PC-9 (cell line): ENCODE measurements at regions not wholly inside any gene's neighbourhood (a gene's known extent, or its start where the extent isn't known, plus 50 kb on each side); places are given as distances from the start of the nearest gene placed in this dataset.

Experiments
- EZH2 ChIP-seq: fragments of 200-600 bp; sonication (generic); IDR thresholded peaks from 2 replicates; pipeline ENCODE4 v1.8.0; 2017; ENCODE audit warnings: antibody characterized with exemption, low read depth
- TF ChIP-seq, protein P1 (sequence below): fragments of 200-600 bp; sonication (generic); conservative IDR thresholded peaks from 2 replicates; pipeline ENCODE4 v1.6.1; 2017; ENCODE audit warnings: mixed run types, antibody characterized with exemption, mild to moderate bottlenecking, moderate library complexity

DNA sequence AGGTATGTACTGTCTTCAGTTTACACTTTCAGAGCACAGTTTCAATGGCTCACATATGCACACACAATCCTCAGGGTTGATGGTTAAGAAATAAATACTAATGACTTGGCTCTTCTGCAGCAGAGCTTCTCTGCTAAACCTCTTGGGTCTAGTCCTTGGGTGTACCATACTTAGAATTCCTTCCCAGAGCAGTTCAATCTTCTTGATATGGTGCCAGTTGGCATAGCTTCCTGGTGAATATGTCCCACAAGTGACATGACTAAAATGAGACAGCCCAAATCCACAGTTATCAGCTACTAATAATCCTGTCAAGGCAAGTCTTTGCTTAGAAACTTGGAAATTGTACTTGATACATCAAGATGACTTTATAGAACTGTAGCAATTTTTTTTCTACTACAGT is 654.4 kb downstream of the IQCM start:
- TF ChIP-seq, protein P1, sequence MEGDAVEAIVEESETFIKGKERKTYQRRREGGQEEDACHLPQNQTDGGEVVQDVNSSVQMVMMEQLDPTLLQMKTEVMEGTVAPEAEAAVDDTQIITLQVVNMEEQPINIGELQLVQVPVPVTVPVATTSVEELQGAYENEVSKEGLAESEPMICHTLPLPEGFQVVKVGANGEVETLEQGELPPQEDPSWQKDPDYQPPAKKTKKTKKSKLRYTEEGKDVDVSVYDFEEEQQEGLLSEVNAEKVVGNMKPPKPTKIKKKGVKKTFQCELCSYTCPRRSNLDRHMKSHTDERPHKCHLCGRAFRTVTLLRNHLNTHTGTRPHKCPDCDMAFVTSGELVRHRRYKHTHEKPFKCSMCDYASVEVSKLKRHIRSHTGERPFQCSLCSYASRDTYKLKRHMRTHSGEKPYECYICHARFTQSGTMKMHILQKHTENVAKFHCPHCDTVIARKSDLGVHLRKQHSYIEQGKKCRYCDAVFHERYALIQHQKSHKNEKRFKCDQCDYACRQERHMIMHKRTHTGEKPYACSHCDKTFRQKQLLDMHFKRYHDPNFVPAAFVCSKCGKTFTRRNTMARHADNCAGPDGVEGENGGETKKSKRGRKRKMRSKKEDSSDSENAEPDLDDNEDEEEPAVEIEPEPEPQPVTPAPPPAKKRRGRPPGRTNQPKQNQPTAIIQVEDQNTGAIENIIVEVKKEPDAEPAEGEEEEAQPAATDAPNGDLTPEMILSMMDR = no peak
- no peak for TF ChIP-seq EZH2
